HG03354 (cell line): ENCODE measurements at regions not wholly inside any gene's neighbourhood (a gene's known extent, or its start where the extent isn't known, plus 50 kb on each side); places are given as distances from the start of the nearest gene placed in this dataset.
A peak's percentile ranks its signal among the peaks of the same experiment; 100 is the strongest.

Experiments
- ATAC-seq: cut with Tn5 transposase; IDR thresholded peaks from one replicate; pipeline ENCODE4 v1.9.1; 2021; ENCODE audit warnings: mild to moderate bottlenecking; ENCODE audit not compliant: unreplicated experiment, poor library complexity, severe bottlenecking

DNA sequence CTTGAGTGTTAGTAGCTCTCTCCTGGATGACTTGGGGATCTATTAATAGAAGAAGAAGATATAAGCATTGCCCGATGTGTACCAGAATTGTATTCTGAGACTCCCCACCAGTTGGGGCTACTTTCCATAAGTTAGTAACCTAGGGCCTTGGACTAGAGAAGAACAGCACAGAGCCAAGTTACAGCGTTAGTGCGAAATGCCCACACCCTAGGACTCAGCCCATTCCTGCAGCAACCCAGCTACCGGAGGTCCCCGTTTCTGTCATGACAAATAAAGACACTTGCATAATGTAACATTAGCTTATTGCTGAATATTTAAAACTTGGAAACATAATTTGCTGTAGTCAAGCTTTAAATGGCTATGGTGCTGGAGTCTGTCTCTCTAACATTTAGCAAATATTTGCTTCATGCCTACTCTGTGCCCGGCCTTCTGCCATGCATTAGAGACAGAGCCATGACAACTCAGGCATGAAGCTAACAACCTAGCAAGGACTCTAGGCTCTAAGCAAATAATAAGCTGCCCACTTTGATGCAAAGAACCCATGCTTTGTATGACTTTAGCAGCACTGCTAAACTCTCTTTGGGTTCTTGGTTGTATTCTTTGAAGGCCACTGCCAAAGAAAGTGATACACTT lies 103.4 kb upstream of the COL21A1 start:
- ATAC-seq = no peak

DNA sequence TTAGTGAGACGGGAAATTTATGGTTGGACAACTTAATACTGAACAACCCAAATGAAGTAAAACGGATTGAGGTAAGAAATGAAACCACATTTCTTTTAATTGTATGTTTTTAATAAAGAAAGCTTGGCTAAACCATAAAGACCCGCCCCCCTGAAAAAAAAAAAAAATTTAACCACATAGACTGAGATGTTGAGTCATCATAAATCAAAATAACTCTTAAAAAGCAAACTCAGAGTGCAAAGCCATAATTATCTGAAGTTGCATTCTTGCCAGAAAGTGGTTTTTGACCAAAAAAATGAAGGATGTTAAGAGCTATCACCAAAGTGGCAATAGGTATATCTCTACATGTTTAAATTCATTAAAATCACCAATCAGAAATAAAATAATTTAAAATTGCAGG lies 101.8 kb upstream of the COL21A1 start:
- no peak for ATAC-seq

DNA sequence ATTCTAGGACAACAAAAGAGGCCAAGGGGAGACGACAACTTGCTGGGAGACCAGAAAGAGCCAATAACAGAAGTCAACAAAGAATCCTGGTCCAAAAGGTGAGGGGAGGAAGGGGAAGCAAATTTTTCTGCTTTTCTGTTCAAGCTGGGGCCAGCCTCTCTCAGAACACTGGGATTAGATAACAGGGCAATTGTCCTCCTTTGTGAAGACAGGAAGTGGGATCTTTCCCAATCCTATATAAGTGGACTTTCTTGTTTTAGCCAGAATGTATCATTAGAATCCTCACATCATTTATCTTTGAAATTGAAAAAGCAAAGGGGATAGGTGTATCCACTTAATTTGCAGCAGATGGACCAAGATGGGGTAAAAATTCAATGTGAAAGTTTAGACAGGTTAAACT lies 101.2 kb upstream of the COL21A1 start:
- no peak for ATAC-seq

DNA sequence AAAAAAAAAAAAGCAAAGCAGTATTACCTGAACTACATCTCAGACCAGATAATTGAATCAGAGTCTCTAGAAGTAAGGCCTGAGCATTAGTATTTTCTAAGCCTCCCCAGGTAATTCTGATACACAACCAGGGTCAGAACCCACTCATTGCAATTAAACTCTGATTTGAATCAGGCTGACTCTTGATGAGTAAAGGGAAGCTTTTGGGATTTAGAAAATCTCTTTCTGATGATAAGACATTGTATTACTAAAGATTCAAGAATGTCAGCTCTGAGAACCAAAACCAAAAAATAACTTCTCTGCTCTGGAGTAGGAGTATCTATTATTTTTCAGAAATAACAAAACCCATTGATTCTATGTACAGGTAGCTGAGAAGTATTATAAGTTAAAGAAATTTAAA lies 100.1 kb upstream of the COL21A1 start:
- no peak for ATAC-seq

DNA sequence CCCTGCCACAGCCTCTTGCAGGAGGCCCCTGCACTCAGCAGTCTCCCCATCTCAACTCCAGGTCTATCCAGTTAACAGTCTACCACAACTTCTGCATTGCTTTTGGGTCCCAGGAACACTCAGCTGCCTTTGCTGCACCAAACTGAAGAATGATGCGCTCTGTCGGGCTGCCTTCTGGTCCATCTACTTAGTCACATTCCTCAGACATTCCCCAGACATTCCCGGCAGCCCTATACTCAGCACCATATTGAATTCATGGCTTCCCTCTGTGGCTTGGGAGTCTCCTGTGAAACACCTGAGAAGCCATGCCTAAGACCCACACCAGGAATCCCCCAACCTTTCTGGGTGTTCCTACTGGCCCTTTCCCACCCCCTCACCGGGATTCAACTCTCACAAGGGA lies 99.6 kb upstream of the COL21A1 start:
- ATAC-seq = no peak

DNA sequence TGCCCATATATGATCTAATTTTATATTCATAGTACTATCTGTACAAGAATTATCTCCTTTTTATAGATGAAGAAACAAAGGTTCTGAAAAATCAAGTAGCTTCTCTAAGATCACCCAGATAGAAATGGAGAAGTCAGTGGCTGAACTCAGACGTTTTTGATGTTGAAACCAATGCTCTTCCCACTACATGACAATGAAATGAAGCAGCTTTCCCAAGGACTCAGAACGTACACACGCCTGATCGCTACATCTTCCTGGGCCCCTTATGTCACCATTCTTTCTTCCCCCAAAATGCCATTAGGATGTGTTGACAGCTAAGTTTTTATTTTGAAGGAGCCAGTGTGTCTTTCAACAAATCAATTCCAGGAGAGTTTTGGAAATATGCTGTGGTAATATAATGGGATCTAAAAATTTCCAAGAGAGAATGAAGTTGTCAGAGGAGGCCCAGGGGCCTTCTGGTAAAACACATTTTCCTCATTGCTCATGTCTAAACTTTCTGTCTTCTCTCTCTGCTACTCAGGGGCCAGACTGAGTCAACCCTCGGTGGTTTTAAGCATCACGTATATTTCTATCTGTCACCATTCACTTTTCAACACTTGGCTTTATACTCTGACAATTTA lies 98.1 kb upstream of the COL21A1 start:
- ATAC-seq = no peak

DNA sequence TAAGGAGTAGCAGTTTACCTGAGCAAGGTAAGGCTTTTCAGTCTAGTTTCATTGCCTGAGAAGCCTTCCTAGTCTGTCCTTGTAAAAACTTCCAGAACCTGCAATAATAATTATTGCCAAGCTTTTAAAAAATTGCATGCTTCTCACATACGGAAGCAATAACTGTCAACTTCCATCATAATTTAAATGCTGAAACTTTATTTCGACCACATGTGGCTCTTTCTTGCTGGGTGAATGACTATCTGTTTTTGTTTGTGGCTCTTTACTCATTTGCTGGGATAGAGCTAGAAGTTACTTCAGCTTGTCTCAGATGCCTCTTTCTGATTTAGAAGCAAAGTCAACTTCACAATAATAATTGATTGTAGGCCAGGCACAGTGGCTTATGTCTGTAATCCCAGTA lies 95.9 kb upstream of the COL21A1 start:
- no peak for ATAC-seq

DNA sequence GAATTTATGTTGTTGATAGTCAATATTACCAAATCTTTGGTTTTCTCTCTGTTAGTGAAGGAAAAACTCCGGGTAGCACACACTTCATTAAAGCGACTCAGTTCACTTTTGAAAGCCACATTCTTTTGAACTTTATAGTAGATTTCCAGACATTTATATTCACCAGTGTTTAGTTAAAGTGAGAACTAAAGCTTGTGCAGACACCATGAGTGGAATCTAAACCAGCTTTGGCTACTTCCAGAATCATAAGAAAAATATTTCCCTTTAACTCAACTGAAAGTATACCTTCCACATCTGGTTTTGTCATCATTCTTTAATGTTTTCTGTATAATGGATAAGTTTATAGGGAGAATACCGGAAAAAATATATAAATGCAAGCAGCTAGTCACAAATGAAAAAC lies 92.1 kb upstream of the COL21A1 start:
- ATAC-seq = no peak

DNA sequence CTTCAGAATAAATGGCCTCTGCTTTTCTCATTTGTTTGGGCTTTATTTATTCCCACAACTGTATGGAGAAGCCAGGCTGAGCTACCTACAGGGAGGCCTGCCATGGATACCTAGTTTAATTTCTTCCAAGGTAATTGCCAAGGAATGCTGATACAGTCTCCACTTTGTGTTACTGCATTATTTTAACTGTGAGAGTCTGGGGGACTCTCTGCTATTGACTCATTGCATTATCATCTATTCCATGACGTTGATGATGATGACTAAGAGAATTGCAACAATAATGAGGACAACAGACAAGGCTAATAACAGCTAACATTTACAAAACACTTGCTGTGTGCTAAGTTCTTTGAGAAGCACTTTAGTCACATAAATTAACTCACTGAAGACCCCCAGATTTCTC lies 88.3 kb upstream of the COL21A1 start:
- no peak for ATAC-seq

DNA sequence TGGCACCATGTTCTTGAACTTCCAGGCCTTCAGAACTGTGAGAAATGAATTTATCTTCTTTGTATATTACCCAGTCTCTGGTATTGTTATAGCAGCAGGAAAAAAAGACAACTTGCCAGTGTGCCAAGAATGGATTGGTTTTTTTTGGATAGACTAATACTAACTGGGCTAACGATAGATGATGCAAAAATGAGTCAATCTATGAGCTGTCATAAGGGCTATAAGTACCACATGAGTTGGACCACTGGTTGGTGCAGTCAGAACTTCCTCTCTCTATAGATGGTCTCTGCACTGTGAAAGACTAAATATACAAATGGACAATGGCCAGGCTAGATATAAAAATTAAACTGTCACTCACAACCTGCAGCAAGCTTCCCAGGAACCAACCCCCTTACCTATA lies 87.6 kb upstream of the COL21A1 start:
- ATAC-seq = no peak

DNA sequence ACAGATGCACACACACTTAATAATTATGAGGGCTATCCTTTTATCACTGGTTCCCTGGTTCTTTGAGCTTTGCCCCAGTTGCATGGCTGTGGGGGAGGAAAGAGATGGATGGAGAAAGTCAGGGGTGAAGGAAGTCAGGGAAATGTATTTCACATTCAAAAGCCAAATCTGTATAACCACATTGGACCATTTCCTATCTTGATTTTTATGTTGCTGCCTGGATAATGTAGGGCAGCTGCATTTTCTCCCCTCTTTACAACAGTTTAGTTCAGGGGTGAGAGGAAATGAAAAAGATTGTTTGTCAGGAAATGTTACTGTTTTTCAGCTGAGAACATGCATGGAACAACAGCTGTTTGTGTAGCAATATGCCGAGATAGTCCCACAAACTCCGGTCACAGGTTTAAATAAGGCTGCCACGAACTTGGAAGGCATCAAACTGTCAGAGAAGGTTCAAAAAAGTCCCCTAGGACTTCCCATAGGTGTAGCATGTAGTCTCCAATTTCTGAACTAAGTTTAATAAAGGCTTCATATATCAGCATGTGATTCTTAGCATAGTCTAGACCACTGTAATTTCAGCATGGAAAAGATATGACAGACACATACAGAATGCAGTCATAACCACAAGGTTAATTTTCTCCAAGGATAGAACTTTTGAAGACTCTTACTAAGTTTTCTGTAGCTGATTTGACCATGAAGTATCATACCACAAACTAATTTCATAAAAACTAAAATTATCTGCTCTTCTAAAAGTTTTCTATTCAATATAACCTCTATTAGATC lies 82.1 kb upstream of the COL21A1 start:
- ATAC-seq = peak; percentile 61

DNA sequence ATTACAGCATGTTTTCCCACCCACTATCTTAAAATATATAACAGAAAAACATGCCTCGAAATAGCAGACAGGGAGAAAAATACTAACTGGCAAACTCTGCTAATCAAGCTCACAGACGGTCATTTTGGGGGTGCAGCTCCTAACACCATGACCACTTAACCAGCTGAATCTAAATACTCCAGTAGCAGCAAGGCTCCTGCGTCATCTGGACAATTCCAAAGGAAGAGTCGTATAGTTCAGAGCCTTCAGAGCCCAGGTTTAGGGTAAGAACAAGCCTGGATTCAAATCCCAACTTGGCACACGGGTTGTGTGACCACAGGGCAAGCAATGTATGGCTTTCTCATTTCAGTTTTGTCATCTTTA lies 81.3 kb upstream of the COL21A1 start:
- no peak for ATAC-seq

DNA sequence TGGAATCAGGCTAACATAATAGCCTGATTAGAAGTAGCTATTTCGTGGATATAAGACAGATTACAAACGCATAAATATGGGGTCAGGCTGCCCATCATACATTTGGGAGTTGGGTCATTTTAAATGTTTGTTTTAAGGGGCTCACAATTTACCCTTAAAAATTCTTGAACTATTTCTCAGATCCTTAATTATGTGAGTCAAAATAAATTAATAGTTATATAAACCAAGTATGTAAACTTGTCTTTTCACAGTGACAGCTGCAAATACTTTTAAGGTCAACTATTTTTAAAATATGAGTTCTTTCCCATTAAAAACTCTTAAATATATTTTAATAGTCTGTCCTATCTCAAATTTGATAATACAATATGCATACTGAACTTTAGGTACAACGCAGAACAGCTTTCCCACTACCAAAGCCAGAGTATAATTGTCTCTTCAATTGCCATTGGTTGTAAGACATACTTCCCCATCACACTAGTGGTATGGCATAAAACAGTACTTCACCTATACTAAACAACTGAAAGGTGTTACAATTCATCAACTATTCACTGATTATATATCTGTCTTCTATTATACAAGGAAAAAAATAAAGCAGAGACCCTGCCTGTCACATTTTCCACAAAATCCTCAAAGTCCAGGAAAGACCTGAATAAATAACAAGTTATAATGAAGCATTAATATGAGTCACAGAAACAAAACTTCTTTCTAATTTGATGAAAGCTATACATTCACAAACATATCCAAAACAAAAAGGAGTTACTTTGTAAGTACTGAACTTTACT lies 80.8 kb upstream of the COL21A1 start:
- ATAC-seq = no peak

DNA sequence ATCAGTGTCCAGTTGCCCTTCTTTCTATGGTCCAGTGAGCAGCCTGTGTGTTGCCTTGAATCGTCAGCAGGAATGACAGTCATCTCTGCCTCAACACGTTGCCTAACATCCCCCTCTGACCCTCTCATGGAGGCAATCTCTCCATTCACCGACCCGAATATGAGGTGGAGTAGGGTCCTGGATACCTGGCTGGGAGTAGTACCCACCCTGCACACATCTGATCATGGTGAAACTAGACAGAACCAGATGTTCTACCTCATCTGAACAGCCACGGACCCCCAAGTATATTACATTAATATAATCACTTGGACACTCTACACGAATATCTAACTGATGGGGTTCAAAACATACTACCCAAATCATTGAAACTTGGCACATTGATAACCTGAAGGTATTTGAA lies 77.0 kb upstream of the COL21A1 start:
- ATAC-seq = no peak

DNA sequence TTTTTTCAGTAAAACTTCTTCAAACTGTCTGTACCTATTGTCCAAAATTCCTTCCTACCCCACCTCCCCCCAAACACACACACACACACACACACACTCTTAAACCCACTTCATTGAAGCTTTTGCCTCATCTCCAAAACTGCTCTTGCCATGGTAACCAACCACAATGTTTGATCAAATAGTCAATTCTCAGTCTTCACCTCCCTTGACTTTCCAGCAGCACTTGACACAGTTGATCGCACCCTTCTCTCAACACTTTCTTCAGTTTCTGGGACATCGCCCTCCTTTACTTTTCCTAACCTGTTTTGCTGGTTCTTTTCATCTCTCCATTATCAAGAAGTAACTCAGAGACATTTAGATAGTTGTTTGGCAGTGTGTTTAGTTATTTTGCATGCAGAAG lies 71.5 kb upstream of the COL21A1 start:
- no peak for ATAC-seq

DNA sequence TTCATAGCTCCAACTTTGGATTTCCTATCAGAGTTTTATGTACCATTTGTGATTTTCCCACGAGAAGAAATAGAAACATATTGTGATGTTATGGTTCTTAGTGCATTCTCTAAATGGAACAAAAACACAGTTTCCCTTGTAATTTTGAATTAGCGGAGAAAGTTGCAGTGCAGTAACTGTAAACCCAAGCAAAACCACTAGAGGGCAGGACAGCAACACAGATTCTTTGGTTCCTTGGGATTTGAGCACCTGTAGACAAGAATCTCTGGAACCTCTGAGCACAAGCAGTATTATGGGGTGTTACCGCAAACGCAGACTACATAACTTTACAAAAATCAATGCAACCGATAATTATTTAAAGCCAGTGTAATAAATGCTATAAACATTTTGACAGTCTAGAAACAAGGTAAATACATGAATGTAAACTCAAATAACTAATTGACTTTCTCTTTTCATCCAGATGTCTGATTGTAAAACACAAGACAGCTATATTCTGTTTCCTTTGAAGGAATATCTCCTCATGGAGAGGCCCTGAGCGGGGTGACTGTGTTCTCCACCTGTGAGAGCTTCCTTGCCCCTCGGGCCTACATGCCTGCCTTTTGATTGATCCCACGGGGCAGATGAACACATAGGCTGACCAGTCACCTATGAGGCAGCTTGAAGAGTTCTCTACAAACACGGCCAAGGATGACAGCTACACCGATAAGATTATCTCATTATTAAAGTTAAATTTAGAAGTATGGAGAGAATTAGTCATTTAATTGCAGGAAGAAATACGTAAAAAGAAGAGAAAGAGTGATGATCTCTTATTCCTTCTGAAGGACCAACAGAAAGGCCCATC lies 67.5 kb upstream of the COL21A1 start:
- ATAC-seq = peak; percentile 55

DNA sequence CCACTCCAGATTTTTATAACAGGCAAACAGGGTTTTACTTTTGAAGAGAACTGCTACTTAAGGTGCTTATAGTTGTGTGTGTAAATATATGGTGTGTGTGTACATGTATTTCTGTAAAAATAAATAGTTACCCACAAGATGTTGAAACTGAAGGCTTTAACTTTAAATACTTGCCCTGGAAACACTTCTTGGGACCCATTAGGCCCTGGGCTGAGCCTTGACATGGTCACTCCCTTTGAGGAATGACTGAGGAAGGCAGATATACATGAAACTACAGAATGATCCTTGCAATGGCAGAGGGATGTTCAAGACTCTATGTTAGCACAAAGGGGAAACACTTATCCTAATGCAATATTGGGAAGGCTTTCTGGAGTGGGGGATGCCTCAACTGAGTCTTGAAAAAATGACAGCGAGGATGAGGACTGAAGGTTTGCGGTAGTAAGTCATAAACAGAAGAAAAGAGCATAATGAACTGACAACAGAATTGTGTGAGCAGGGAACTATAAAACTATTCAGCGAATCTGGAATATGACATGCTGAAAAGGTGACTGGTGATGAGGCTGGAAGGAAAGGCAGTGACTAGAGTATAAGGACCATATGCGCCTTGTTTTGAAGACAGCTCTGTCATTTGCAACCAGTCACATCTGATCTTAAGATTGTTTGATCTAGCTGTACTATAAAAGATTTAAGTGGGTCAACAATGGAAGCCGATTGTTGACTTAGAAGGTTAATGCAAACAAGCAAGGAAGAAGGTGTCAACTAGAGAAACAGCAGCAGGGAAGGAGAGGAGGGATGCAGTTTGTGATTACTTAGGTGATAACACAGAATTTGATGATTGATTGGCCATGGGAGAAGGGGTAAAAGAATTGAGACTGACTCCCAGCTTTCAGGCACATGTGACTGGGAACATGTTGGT lies 64.4 kb upstream of the COL21A1 start:
- no peak for ATAC-seq

DNA sequence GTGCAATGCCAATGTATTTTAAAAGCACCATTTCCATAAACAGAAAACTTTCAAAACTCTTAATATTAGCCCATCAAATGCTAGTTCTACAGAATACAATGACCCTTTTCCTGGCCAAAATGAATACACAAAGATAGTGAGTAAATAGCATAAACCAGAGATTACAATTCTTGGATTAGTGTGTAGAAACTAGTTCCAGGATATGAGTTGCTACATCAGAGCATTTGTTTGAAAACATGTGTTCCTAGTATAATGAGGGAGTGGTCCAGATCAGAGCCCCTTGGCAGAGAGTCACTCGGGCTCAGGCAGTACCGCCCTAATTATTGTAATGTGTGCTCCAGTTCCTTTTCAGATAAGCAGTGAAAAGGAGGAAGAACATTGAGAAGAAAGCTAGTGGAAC lies 63.7 kb upstream of the COL21A1 start:
- no peak for ATAC-seq

DNA sequence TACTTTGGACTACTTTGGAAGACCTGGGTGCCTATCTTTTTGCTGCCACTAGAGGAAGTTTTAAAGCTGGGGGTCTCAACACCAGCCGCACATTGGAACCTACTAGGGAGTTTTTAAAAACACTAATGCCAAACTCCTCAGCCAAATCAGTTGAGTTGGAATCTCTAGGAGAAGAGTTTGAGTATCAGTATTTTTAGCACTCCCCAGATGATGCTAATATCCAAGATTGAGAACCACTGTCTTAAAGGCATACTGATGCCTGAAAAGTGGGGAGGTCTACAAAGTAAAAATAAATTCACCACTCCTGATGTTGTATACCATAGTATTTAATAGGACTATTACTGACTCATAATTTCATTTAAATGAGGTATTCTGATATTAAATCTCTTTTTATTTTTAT lies 62.9 kb upstream of the COL21A1 start:
- no peak for ATAC-seq
